NB4 (cell line): ENCODE measurements at regions not wholly inside any gene's neighbourhood (a gene's known extent, or its start where the extent isn't known, plus 50 kb on each side); places are given as distances from the start of the nearest gene placed in this dataset.

Experiments
- CTCF ChIP-seq: IDR thresholded peaks from one replicate; pipeline ENCODE4 v1.5.1; 2012; ENCODE audit warnings: low read depth, low read length
- POLR2A ChIP-seq: IDR thresholded peaks from 2 replicates; pipeline ENCODE4 v1.6.1; 2011; ENCODE audit warnings: mild to moderate bottlenecking; ENCODE audit not compliant: insufficient read length; ENCODE audit errors: extremely low read depth

GRCh38 chr2:195119231-195119630, 537.8 kb upstream of the SLC39A10 start:
- TF ChIP-seq CTCF (no peak), POLR2A (no peak)
